ENCODE measurements at regions not wholly inside any gene's neighbourhood (a gene's known extent, or its start where the extent isn't known, plus 50 kb on each side); places are given as distances from the start of the nearest gene placed in this dataset.

DNA sequence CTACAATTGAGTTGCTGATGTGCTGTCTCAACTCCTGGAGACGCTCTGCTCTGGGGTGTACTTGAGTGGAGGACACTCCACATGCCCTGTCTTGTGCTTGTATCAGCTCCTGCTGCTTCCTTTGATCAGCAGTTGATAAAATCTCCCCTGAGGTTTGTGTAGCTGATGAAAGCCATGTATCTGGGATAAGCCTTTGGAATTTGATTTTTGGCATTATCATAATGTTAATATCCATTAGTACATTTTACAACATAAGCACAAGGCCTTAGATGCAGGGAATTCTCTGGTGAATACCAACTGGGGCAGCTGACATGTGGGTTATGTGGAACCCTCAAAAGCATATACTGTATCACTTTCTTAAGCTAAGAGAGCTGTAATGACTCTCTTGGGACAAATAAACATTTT, 222.7 kb upstream of the ITGA4 start:
- TF ChIP-seq ELF1 (IDR thresholded peaks at IDR 0.05; ENCODE audit: borderline replicate concordance, low read depth) (no peak), CTCF (IDR thresholded peaks at IDR 0.05 in 2 of 3, conservative IDR thresholded peaks at IDR 0.05 in 1 of 3; ENCODE audit: borderline replicate concordance in 1 of 3, insufficient read depth in 1 of 3, low read depth in 2 of 3, low read length in 2 of 3) (no peak), POLR2A (IDR thresholded peaks at IDR 0.05; ENCODE audit: borderline replicate concordance, extremely low read depth, insufficient read depth, insufficient read length) (no peak), ZNF274 (IDR thresholded peaks at IDR 0.05; ENCODE audit: low read depth, low read length) (no peak), ZFX (IDR thresholded peaks at IDR 0.05) (no peak)

Measured in HCT116 (cell line).